ENCODE measurements at regions not wholly inside any gene's neighbourhood (a gene's known extent, or its start where the extent isn't known, plus 50 kb on each side); places are given as distances from the start of the nearest gene placed in this dataset.
A peak's percentile ranks its signal among the peaks of the same experiment; 100 is the strongest.

DNA sequence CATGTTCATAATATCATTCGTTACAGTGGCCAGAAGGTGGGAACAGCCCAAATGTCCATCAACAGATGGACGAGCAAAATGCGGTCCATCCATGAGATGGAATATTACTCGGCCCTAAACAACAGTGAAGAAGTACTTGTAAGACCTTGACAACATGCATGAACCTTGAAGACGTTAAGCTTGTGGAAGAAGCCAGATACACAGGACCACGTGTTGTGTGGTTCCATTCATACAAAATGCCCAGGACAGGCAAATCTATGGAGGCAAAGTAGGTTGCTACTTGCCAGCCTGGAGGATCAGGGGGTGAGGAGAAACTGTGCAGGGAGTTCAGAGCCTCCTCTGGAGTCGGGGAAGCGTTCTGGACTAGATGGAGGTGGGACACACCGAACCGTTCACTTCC, 207.1 kb downstream of the ERMARD start:
- Histone ChIP-seq H3K27ac (ENCODE audit: low read depth in 1 of 3, low read length in 2 of 3) (peak overlapping the region in 1 of 3 donors; percentile 50), H3K9me3 (ENCODE audit: control insufficient read depth in 2 of 2, insufficient read depth in 1 of 2, low read depth in 1 of 2, low read length in 1 of 2) (no peaks in the 10 kb centered on the region), H3K36me3 (ENCODE audit: control insufficient read depth in 3 of 3, insufficient read depth in 2 of 3, low read depth in 1 of 3, low read length in 3 of 3) (no peaks in the 10 kb centered on the region), H3K4me3 (ENCODE audit: low read depth in 1 of 3, low read length in 3 of 3) (no peak overlapping the region), H3K4me1 (ENCODE audit: control insufficient read depth in 3 of 3, insufficient read depth in 2 of 3, low read depth in 1 of 3, low read length in 2 of 3) (no peaks in the 10 kb centered on the region), H3K27me3 (ENCODE audit: control insufficient read depth in 3 of 3, insufficient read depth in 3 of 3, low read length in 3 of 3) (peaks cover 0 to 11% (median 0%) of the 10 kb centered on the region in 3 donors)
- DNase-seq, result no peak
- 89 to 94% (median 90%) methylated on average over 10 of the region's 10 CpGs for WGBS, 3 donors
- FAIRE-seq, result no peak

DNA sequence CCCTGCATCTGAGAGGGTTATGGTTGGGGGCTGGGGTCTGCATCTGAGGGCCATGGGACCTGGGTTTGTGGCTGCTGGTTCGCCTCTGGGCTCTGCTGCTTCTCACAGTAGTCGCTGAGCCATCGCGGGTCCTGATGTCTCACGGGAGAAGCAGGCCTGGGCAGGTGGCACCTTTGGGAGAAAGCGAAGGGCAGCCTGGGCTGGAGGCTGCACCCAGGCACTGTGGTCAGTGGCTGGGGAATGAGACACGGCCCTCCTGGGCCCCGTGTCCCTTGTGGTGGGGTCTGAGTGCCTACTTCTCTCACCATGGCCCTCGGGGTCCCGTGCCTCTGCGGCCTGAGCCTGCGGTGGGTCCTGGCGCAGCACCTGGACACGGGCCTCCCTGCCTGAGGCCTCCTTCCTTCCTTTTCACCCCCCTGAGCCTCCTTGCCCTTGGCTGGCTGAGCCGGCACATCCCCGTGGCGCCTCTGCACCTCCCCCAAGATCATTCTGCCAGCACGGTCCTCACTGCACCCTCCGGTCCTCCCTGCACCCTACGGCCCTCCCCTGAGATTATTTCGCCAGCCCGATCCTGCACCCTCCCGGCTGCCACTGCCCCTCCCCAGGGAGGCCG, 206.0 kb downstream of the ERMARD start:
- no peak overlapping the region for H3K4me3 ChIP-seq (ENCODE audit: low read depth in 1 of 3, low read length in 3 of 3)
- no peak overlapping the region for H3K27ac ChIP-seq (ENCODE audit: low read depth in 1 of 3, low read length in 2 of 3)
- peaks cover 0 to 11% (median 0%) of the 10 kb centered on the region in 3 donors for H3K27me3 ChIP-seq (ENCODE audit: control insufficient read depth in 3 of 3, insufficient read depth in 3 of 3, low read length in 3 of 3)
- DNase-seq (no peak), FAIRE-seq (no peak)
- no peaks in the 10 kb centered on the region for H3K4me1 ChIP-seq (ENCODE audit: control insufficient read depth in 3 of 3, insufficient read depth in 2 of 3, low read depth in 1 of 3, low read length in 2 of 3)
- no peaks in the 10 kb centered on the region for H3K9me3 ChIP-seq (ENCODE audit: control insufficient read depth in 2 of 2, insufficient read depth in 1 of 2, low read depth in 1 of 2, low read length in 1 of 2)
- H3K36me3 ChIP-seq (ENCODE audit: control insufficient read depth in 3 of 3, insufficient read depth in 2 of 3, low read depth in 1 of 3, low read length in 3 of 3), result no peaks in the 10 kb centered on the region
- WGBS, 3 donors, result 83 to 89% (median 83%) methylated on average over 18 to 24 of the region's 24 CpGs

DNA sequence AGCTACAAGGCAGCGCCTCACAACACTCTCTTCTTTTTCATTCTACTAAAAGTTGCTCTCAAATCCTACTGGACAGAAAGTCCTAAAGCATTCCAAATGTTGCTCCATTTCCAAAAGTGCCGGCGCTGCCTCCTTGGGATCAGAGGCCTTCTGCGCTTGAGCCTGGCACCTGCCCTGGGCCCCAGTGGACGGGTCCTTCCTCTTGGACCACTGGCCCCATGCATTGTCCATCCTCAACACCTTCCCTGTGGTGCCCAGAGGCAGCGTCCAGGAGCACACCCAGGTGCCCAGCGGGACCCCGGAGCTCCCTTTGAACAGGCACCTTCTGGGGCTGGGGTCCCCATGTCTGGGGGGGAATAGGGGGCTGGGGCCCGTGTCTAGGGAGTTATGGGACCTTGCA, 205.2 kb downstream of the ERMARD start:
- DNase-seq (no peak), FAIRE-seq (no peak)
- no peaks in the 10 kb centered on the region for H3K36me3 ChIP-seq (ENCODE audit: control insufficient read depth in 3 of 3, insufficient read depth in 2 of 3, low read depth in 1 of 3, low read length in 3 of 3)
- no peak overlapping the region for H3K27ac ChIP-seq (ENCODE audit: low read depth in 1 of 3, low read length in 2 of 3)
- 84 to 89% (median 87%) methylated on average over 9 of the region's 9 CpGs for WGBS, 3 donors
- no peak overlapping the region for H3K4me3 ChIP-seq (ENCODE audit: low read depth in 1 of 3, low read length in 3 of 3)
- H3K4me1 ChIP-seq (ENCODE audit: control insufficient read depth in 3 of 3, insufficient read depth in 2 of 3, low read depth in 1 of 3, low read length in 2 of 3), result no peaks in the 10 kb centered on the region
- no peaks in the 10 kb centered on the region for H3K9me3 ChIP-seq (ENCODE audit: control insufficient read depth in 2 of 2, insufficient read depth in 1 of 2, low read depth in 1 of 2, low read length in 1 of 2)
- H3K27me3 ChIP-seq (ENCODE audit: control insufficient read depth in 3 of 3, insufficient read depth in 3 of 3, low read length in 3 of 3), result peaks cover 0 to 8% (median 0%) of the 10 kb centered on the region in 3 donors

DNA sequence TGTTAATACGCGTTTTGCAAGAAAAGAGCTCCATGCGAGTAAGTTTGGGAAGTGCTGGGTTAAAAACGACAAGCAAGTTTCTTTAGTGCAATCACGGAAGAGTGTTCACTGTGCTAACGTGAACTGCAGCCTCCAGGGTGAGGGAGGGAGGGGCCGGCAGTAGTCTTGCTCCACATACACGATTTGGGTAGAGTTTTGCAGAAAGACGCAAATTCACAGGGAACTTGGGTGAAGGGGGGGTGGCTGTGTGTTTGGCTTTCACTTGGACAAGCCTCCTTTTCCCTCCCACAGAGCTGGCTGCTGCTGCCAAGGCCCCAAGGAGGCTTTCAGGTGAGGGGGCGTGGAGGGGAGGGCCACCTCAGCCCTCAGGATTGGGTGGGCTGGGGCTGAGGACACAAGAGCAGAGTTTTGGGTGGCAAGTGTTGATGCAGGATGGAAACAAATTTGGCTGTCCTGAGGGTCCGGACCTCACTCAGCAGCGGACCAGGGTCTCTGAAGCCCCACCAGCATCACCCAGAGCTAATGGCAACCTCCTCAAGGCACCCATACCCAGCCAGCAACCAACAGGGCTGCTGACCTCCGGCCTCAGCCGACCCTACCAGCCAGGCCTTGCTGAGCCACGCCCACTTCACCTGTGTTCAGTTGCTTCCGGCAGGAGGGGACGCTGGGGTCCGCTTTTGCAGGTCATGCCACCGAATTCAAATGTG, 204.5 kb downstream of the ERMARD start:
- H3K9me3 ChIP-seq (ENCODE audit: control insufficient read depth in 2 of 2, insufficient read depth in 1 of 2, low read depth in 1 of 2, low read length in 1 of 2), result no peaks in the 10 kb centered on the region
- peak overlapping the region in 1 of 3 donors; percentile 22 for H3K27ac ChIP-seq (ENCODE audit: low read depth in 1 of 3, low read length in 2 of 3)
- FAIRE-seq (no peak), DNase-seq (no peak)
- H3K4me3 ChIP-seq (ENCODE audit: low read depth in 1 of 3, low read length in 3 of 3), result no peak overlapping the region
- H3K4me1 ChIP-seq (ENCODE audit: control insufficient read depth in 3 of 3, insufficient read depth in 2 of 3, low read depth in 1 of 3, low read length in 2 of 3), result no peaks in the 10 kb centered on the region
- 71 to 76% (median 74%) methylated on average over 19 of the region's 19 CpGs for WGBS, 3 donors
- no peaks in the 10 kb centered on the region for H3K36me3 ChIP-seq (ENCODE audit: control insufficient read depth in 3 of 3, insufficient read depth in 2 of 3, low read depth in 1 of 3, low read length in 3 of 3)
- peaks cover 0 to 3% (median 0%) of the 10 kb centered on the region in 3 donors for H3K27me3 ChIP-seq (ENCODE audit: control insufficient read depth in 3 of 3, insufficient read depth in 3 of 3, low read length in 3 of 3)

DNA sequence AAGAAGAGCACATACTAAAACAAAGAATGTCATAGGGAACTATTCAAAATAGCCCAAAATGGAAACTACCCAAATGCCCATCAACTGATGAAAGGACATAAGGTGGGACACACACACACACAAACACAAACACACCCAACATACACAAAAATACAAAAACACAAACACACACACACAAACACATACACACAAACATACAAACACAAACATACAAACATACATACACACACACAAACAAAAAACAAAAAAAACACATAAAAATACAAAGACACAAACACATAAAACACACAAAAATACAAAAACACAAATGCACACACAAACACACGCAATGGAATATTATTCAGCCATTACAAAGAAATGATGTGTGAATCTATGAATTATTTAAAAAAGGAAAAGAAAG, 203.6 kb downstream of the ERMARD start:
- FAIRE-seq, result no peak
- 90 to 98% (median 95%) methylated on average over 1 of the region's 1 CpG for WGBS, 3 donors
- no peaks in the 10 kb centered on the region for H3K9me3 ChIP-seq (ENCODE audit: control insufficient read depth in 2 of 2, insufficient read depth in 1 of 2, low read depth in 1 of 2, low read length in 1 of 2)

DNA sequence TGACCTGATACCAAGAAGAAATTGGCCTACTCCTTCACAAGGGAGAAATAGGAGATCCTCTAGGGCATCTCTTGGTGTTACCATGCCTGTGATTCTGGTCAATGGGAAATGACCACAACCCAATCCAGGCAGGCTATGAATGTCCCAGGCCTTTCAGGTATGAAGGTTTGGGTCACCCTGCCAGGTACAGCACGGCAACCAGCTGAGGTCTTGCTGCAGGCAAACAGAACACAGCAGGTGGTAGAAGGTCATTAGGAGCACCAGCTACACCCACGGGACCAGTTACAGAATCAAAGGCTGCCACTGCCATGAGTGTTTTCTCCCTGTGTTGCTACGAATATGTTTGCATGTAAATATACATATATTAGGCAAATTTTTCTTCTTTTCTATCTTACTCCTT, 202.3 kb downstream of the ERMARD start:
- Histone ChIP-seq H3K4me3 (ENCODE audit: low read depth in 1 of 3, low read length in 3 of 3) (no peak overlapping the region), H3K27ac (ENCODE audit: low read depth in 1 of 3, low read length in 2 of 3) (no peak overlapping the region), H3K9me3 (ENCODE audit: control insufficient read depth in 2 of 2, insufficient read depth in 1 of 2, low read depth in 1 of 2, low read length in 1 of 2) (no peaks in the 10 kb centered on the region), H3K36me3 (ENCODE audit: control insufficient read depth in 3 of 3, insufficient read depth in 2 of 3, low read depth in 1 of 3, low read length in 3 of 3) (no peaks in the 10 kb centered on the region), H3K27me3 (ENCODE audit: control insufficient read depth in 3 of 3, insufficient read depth in 3 of 3, low read length in 3 of 3) (no peaks in the 10 kb centered on the region), H3K4me1 (ENCODE audit: control insufficient read depth in 3 of 3, insufficient read depth in 2 of 3, low read depth in 1 of 3, low read length in 2 of 3) (no peaks in the 10 kb centered on the region)
- FAIRE-seq, result no peak
- no peak for DNase-seq
- WGBS, 3 donors, result 37 to 62% (median 54%) methylated on average over 3 of the region's 3 CpGs

More for the DNA sequence above, 203.6 kb downstream of the ERMARD start:
- no peak overlapping the region for H3K4me3 ChIP-seq (ENCODE audit: low read depth in 1 of 3, low read length in 3 of 3)
- H3K36me3 ChIP-seq (ENCODE audit: control insufficient read depth in 3 of 3, insufficient read depth in 2 of 3, low read depth in 1 of 3, low read length in 3 of 3), result no peaks in the 10 kb centered on the region
- no peaks in the 10 kb centered on the region for H3K27me3 ChIP-seq (ENCODE audit: control insufficient read depth in 3 of 3, insufficient read depth in 3 of 3, low read length in 3 of 3)
- H3K27ac ChIP-seq (ENCODE audit: low read depth in 1 of 3, low read length in 2 of 3), result no peak overlapping the region
- H3K4me1 ChIP-seq (ENCODE audit: control insufficient read depth in 3 of 3, insufficient read depth in 2 of 3, low read depth in 1 of 3, low read length in 2 of 3), result no peaks in the 10 kb centered on the region
- DNase-seq, result no peak

DNA sequence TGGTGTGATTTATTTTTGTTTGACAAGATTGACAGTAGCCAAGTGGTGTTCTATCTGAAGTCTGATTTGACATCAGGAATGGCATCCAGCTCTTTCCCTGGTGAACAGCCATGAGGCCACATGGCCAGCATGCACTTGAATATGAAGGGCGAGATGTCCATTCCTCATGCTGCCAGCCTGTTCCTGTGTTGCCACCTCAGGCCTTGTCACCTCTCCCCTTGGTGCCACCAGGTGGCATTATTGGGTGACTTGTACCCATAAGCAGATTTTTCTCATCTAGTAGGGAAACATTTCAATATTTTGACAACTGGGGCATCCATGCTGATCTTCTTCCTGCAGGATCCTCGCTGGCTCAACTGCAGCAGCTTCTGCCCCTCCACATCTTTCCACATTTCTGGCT, 199.1 kb downstream of the ERMARD start:
- WGBS, 3 donors, result 63 to 79% (median 74%) methylated on average over 2 of the region's 2 CpGs
- DNase-seq (peak in 1 of 2 donors; percentile 43), FAIRE-seq (no peak)

DNA sequence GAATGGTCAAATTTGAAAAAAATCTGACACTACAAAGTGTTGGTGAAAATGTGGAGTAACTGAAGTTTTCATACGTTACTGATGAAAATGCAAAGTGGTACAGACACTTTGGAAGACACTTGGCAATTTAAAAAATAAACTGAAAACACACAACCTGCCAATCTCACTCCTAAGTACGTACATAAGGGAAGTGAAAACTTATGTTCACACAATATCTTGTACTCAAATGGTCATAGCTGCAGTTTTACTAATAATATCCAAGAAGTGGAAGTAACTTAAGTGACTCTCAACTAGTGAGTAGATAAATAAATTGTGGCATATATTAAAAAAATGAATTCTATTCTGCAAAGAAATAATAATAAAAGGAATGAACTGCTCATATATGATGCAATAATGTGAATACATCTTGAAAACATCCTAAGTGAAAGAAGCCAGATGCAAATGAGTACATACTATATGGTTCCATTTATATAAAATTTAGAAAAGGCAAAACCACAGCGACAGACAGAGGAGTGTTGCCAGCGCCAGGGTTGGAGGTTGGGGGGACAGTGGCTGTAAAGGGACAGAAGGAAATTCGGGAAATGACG, 198.2 kb downstream of the ERMARD start:
- Histone ChIP-seq H3K27ac (ENCODE audit: low read depth in 1 of 3, low read length in 2 of 3) (no peak overlapping the region), H3K9me3 (ENCODE audit: control insufficient read depth in 2 of 2, insufficient read depth in 1 of 2, low read depth in 1 of 2, low read length in 1 of 2) (no peaks in the 10 kb centered on the region), H3K36me3 (ENCODE audit: control insufficient read depth in 3 of 3, insufficient read depth in 2 of 3, low read depth in 1 of 3, low read length in 3 of 3) (no peaks in the 10 kb centered on the region), H3K27me3 (ENCODE audit: control insufficient read depth in 3 of 3, insufficient read depth in 3 of 3, low read length in 3 of 3) (no peaks in the 10 kb centered on the region), H3K4me1 (ENCODE audit: control insufficient read depth in 3 of 3, insufficient read depth in 2 of 3, low read depth in 1 of 3, low read length in 2 of 3) (no peaks in the 10 kb centered on the region), H3K4me3 (ENCODE audit: low read depth in 1 of 3, low read length in 3 of 3) (no peak overlapping the region)
- no peak for DNase-seq
- no peak for FAIRE-seq
- WGBS, 3 donors, result 81 to 91% (median 84%) methylated on average over 6 of the region's 6 CpGs

More for the DNA sequence above, 199.1 kb downstream of the ERMARD start:
- H3K9me3 ChIP-seq (ENCODE audit: control insufficient read depth in 2 of 2, insufficient read depth in 1 of 2, low read depth in 1 of 2, low read length in 1 of 2), result no peaks in the 10 kb centered on the region
- H3K27me3 ChIP-seq (ENCODE audit: control insufficient read depth in 3 of 3, insufficient read depth in 3 of 3, low read length in 3 of 3), result no peaks in the 10 kb centered on the region
- no peak overlapping the region for H3K27ac ChIP-seq (ENCODE audit: low read depth in 1 of 3, low read length in 2 of 3)
- H3K4me3 ChIP-seq (ENCODE audit: low read depth in 1 of 3, low read length in 3 of 3), result no peak overlapping the region
- H3K36me3 ChIP-seq (ENCODE audit: control insufficient read depth in 3 of 3, insufficient read depth in 2 of 3, low read depth in 1 of 3, low read length in 3 of 3), result no peaks in the 10 kb centered on the region
- no peaks in the 10 kb centered on the region for H3K4me1 ChIP-seq (ENCODE audit: control insufficient read depth in 3 of 3, insufficient read depth in 2 of 3, low read depth in 1 of 3, low read length in 2 of 3)

All from small intestine (tissue), 7 donors.